Esophagus muscularis mucosa (tissue), 4 donors: ENCODE measurements at regions not wholly inside any gene's neighbourhood (a gene's known extent, or its start where the extent isn't known, plus 50 kb on each side); places are given as distances from the start of the nearest gene placed in this dataset.

Source experiments
- CTCF ChIP-seq, 3 experiments: fragments of 200-600 bp in 2 of 3; fragments of 450-650 bp in 1 of 3; sonication (generic) in 2 of 3; IDR thresholded peaks; one replicate each; pipeline ENCODE4 v1.5.1; 2017 to 2019; ENCODE audit warnings: antibody characterized with exemption in 3 of 3, mild to moderate bottlenecking in 2 of 3, moderate library complexity in 1 of 3
- EP300 ChIP-seq: sonication (generic); formaldehyde crosslinking; IDR thresholded peaks from one replicate; pipeline ENCODE4 v1.6.1; 2017; ENCODE audit warnings: antibody characterized with exemption
- POLR2A ChIP-seq: fragments of 450-650 bp; IDR thresholded peaks from one replicate; pipeline ENCODE4 v1.6.1; 2017; ENCODE audit warnings: antibody characterized with exemption, moderate library complexity, mild to moderate bottlenecking, low read depth
- POLR2AphosphoS5 ChIP-seq, 2 donors: sonication (generic); formaldehyde crosslinking; IDR thresholded peaks; one replicate each; pipeline ENCODE4 v1.6.1; 2017; ENCODE audit warnings: antibody characterized with exemption in 2 of 2

GRCh38 chr1:168636642-168637111 is 60.3 kb downstream of the XCL1 start:
- TF ChIP-seq POLR2A (no peak), EP300 (peak; percentile 72), CTCF (IDR thresholded peaks at IDR 0.05) (no peak), POLR2AphosphoS5 (IDR thresholded peaks at IDR 0.05) (peak; percentile 88 to 89)
